K562 (cell line): ENCODE measurements at regions not wholly inside any gene's neighbourhood (a gene's known extent, or its start where the extent isn't known, plus 50 kb on each side); places are given as distances from the start of the nearest gene placed in this dataset.

Experiments
- ATAC-seq: fragments of 200-7000 bp; cut with Tn5 transposase; 3 replicates; pipeline ENCODE4 v1.9.1; 2020; ENCODE audit warnings: moderate library complexity
- BruUV-seq: library from RNA; stranded (reverse); fragments of 400-500 nt; replicated peaks from 2 replicates; lab custom pipeline; 2021; lab: Mats Ljungman, UMichigan
- CTCF ChIA-PET: fragments of 300-600 bp; formaldehyde crosslinking; extraction: SDS; loops from one replicate; lab custom pipeline; 2021; ENCODE audit warnings: low intra/inter-chr PET ratio; lab: Yijun Ruan, JAX
- POLR2A ChIA-PET: fragments of 300-600, 350-650 bp; sonication (Branson Sonifier 250); formaldehyde crosslinking; extraction: SDS; loops from one replicate; lab custom pipeline; 2021; ENCODE audit warnings: antibody characterized with exemption, inconsistent platforms; lab: Yijun Ruan, JAX
- DNase-seq, 4 experiments: peaks; one replicate each; pipeline versions ENCODE4 v3.0.0 to v3.0.0-alpha.2; 2011 to 2018; ENCODE audit warnings: low spot score in 3 of 4, mixed read lengths in 3 of 4; ENCODE audit errors: extremely low read depth in 1 of 4
- FAIRE-seq: peaks from 2 replicates; lab custom pipeline; 2011; peaks lifted over from hg19 to GRCh38; lab: Jason Lieb, UNC
- H2AFZ ChIP-seq: 2 replicates; pipeline ENCODE4 v1.6.0; 2011; ENCODE audit warnings: low read depth, low read length, control low read depth, inconsistent platforms
- H3K27ac ChIP-seq: fragments of 200-600 bp; 3 replicates; pipeline ENCODE4 v1.8.0; 2011; ENCODE audit warnings: low read depth, mild to moderate bottlenecking, control low read depth, inconsistent platforms, low read length, moderate library complexity, mixed read lengths; ENCODE audit errors: extremely low read depth
- H3K27me3 ChIP-seq, 2 experiments: fragments of 300-600 bp in 1 of 2; 2 replicates in 1 of 2; 3 replicates in 1 of 2; pipeline versions ENCODE4 v1.6.0 to v1.8.0; 2011; ENCODE audit warnings: inconsistent platforms in 2 of 2, low read length in 2 of 2, mild to moderate bottlenecking in 1 of 2, mixed read lengths in 1 of 2, moderate library complexity in 1 of 2; ENCODE audit not compliant: control insufficient read depth in 2 of 2, insufficient read depth in 2 of 2
- H3K36me3 ChIP-seq: fragments of 300-600 bp; 3 replicates; pipeline ENCODE4 v1.8.0; 2011; ENCODE audit warnings: mild to moderate bottlenecking, low read length, inconsistent platforms; ENCODE audit not compliant: control insufficient read depth, insufficient read depth
- H3K4me1 ChIP-seq, 2 experiments: fragments of 200-600 bp in 1 of 2; replicated peaks in 1 of 2; 2 replicates in 1 of 2; 3 replicates in 1 of 2; pipeline versions ENCODE4 v1.5.1 to v1.8.0; 2011; ENCODE audit warnings: inconsistent platforms in 2 of 2, low read length in 2 of 2, mild to moderate bottlenecking in 1 of 2, mixed read lengths in 1 of 2, moderate library complexity in 1 of 2; ENCODE audit not compliant: control insufficient read depth in 2 of 2, insufficient read depth in 2 of 2
- H3K4me2 ChIP-seq: 2 replicates; pipeline ENCODE4 v1.6.1; 2011; ENCODE audit warnings: low read length, control low read depth, inconsistent platforms, mixed read lengths; ENCODE audit not compliant: insufficient read depth
- H3K4me3 ChIP-seq: fragments of 200-600 bp; sonication (generic), shearing (Covaris generic); 2 replicates; pipeline ENCODE4 v1.5.1; 2016; ENCODE audit warnings: control low read depth, inconsistent platforms
- H3K79me2 ChIP-seq: fragments of 200-600 bp; 3 replicates; pipeline ENCODE4 v1.8.0; 2011; ENCODE audit warnings: low read length, inconsistent platforms; ENCODE audit not compliant: control insufficient read depth, insufficient read depth
- H3K9ac ChIP-seq, 2 experiments: 2 replicates each; pipeline versions ENCODE4 v1.6.0 to v1.6.1; 2011; ENCODE audit warnings: low read depth in 2 of 2, low read length in 2 of 2, control low read depth in 1 of 2, inconsistent platforms in 1 of 2, mild to moderate bottlenecking in 1 of 2, mixed read lengths in 1 of 2; ENCODE audit not compliant: insufficient read depth in 1 of 2
- H3K9me1 ChIP-seq: one replicate; pipeline ENCODE4 v1.6.0; 2011; ENCODE audit warnings: inconsistent platforms, mild to moderate bottlenecking, low read length, moderate library complexity; ENCODE audit not compliant: control insufficient read depth, insufficient read depth
- H3K9me3 ChIP-seq: replicated peaks from 2 replicates; pipeline ENCODE4 v1.5.1; 2011; ENCODE audit warnings: low read depth, low read length, inconsistent platforms; ENCODE audit not compliant: control insufficient read depth, insufficient read depth
- H4K20me1 ChIP-seq: replicated peaks from 2 replicates; pipeline ENCODE4 v1.6.1; 2011; ENCODE audit warnings: low read length, inconsistent platforms, mixed read lengths; ENCODE audit not compliant: control insufficient read depth, insufficient read depth
- EHMT2 ChIP-seq: fragments of 450-650 bp; IDR thresholded peaks from 2 replicates; pipeline ENCODE4 v1.6.1; 2018; ENCODE audit warnings: antibody characterized with exemption
- ETV6 ChIP-seq, 3 experiments: fragments of 150-350 bp in 1 of 3; sonication (generic) in 1 of 3; formaldehyde crosslinking in 1 of 3; IDR thresholded peaks; 2 replicates each; pipeline versions ENCODE4 v1.6.1 to v1.8.0; 2014 to 2022; ENCODE audit warnings: borderline replicate concordance in 2 of 3, low read depth in 2 of 3, antibody characterized with exemption in 1 of 3, low read length in 1 of 3, mild to moderate bottlenecking in 1 of 3, missing genetic modification reagents in 1 of 3
- FOSL1 ChIP-seq: fragments of 200-800 bp; sonication (Bioruptor generic); conservative IDR thresholded peaks from 2 replicates; pipeline ENCODE4 v1.6.1; 2016; ENCODE audit warnings: missing genetic modification characterization, missing compliant biosample characterization
- GATAD2B ChIP-seq: fragments of 450-650 bp; IDR thresholded peaks from 2 replicates; pipeline ENCODE4 v1.6.1; 2017; ENCODE audit warnings: mild to moderate bottlenecking, borderline replicate concordance
- GTF2A2 ChIP-seq: IDR thresholded peaks from 2 replicates; pipeline ENCODE4 v1.6.1; 2016; ENCODE audit warnings: mild to moderate bottlenecking, missing genetic modification characterization, missing compliant biosample characterization
- HCFC1 ChIP-seq: IDR thresholded peaks from 2 replicates; pipeline ENCODE4 v1.6.1; 2012; ENCODE audit warnings: low read depth, low read length, improper control_type of control experiment
- RREB1 ChIP-seq: fragments of 250-450 bp; sonication (Bioruptor Pico); IDR thresholded peaks from 2 replicates; pipeline ENCODE4 v1.4.0; 2020
- SREBF1 ChIP-seq: fragments of 150-350 bp; IDR thresholded peaks from 2 replicates; pipeline ENCODE4 v1.6.1; 2014; ENCODE audit warnings: antibody characterized with exemption, low read depth, low read length, borderline replicate concordance
- THRA ChIP-seq: fragments of 450-650 bp; IDR thresholded peaks from 2 replicates; pipeline ENCODE4 v1.6.1; 2017; ENCODE audit warnings: mild to moderate bottlenecking, moderate library complexity
- ZNF24 ChIP-seq: fragments of 450-650 bp; IDR thresholded peaks from 2 replicates; pipeline ENCODE4 v1.6.1; 2016
- ZNF3 ChIP-seq: fragments of 250-450 bp; sonication (Bioruptor Pico); IDR thresholded peaks from 2 replicates; pipeline ENCODE4 v1.5.0; 2021; ENCODE audit warnings: mild to moderate bottlenecking, moderate library complexity
- ZNF740 ChIP-seq, 3 experiments: fragments of 200-800 bp in 1 of 3; sonication (Bioruptor generic) in 1 of 3; sonication (generic) in 1 of 3; formaldehyde crosslinking in 1 of 3; IDR thresholded peaks; 2 replicates each; pipeline versions ENCODE4 v1.6.1 to v1.8.0; 2016 to 2022; ENCODE audit warnings: mild to moderate bottlenecking in 2 of 3, missing compliant biosample characterization in 2 of 3, missing genetic modification characterization in 2 of 3, missing genetic modification reagents in 1 of 3
- in situ Hi-C: fragments of 300-500 bp; cut with MboI; formaldehyde crosslinking; loops from 4 replicates; pipeline ENCODE4 v1.15.0; 2018; ENCODE audit warnings: inconsistent platforms, mixed read lengths
- intact Hi-C: fragments of 100-400 bp; cut with micrococcal nuclease; formaldehyde crosslinking; loops from 2 replicates; pipeline ENCODE4 v1.14.2; 2022

- ATAC-seq (no peak), FAIRE-seq (no peak), DNase-seq (no peak)
- H3K9me3 ChIP-seq: no peaks in the 10 kb centered on the region
- intact Hi-C loops: no loop called here
- H3K9ac ChIP-seq: no peak overlapping the region
- POLR2A ChIA-PET: no interaction called here
- TF ChIP-seq HCFC1 (no peak), FOSL1 (tag) (no peak), GTF2A2 (tag) (no peak), ETV6 (IDR thresholded peaks at IDR 0.05; ENCODE audit: borderline replicate concordance in 1 of 2, low read depth in 2 of 2, low read length in 1 of 2) (no peak), ETV6 (CRISPR knock-in tag; IDR thresholded peaks at IDR 0.05; ENCODE audit: borderline replicate concordance) (no peak), ZNF3 (CRISPR knock-in tag) (no peak), ZNF740 (CRISPR knock-in tag; IDR thresholded peaks at IDR 0.05) (no peak), ZNF740 (tag; IDR thresholded peaks at IDR 0.05) (no peak), THRA (no peak), ZNF24 (no peak), SREBF1 (no peak), GATAD2B (no peak), EHMT2 (no peak), RREB1 (CRISPR knock-in tag) (no peak)
- no peaks in the 10 kb centered on the region for H3K4me1 ChIP-seq
- no peak overlapping the region for H2AFZ ChIP-seq
- H3K79me2 ChIP-seq: no peaks in the 10 kb centered on the region
- no peaks in the 10 kb centered on the region for H3K36me3 ChIP-seq
- CTCF ChIA-PET: no interaction called here
- H3K4me3 ChIP-seq: no peak overlapping the region
- H3K4me2 ChIP-seq: no peak overlapping the region
- BruUV-seq: no TSS peak
- H3K27ac ChIP-seq: no peak overlapping the region
- in situ Hi-C loops: no loop called here
- H3K27me3 ChIP-seq: no peaks in the 10 kb centered on the region
- H4K20me1 ChIP-seq: no peaks in the 10 kb centered on the region
- no peaks in the 10 kb centered on the region for H3K9me1 ChIP-seq
These were observed 363.5 kb downstream of the CBLN2 start for GRCh38 chr18:72180689-72181088.
